ENCODE measurements at regions not wholly inside any gene's neighbourhood (a gene's known extent, or its start where the extent isn't known, plus 50 kb on each side); places are given as distances from the start of the nearest gene placed in this dataset.

- H3K36me3 ChIP-seq, result no peaks in the 10 kb centered on the region
- no peaks in the 10 kb centered on the region for H3K27me3 ChIP-seq (ENCODE audit: insufficient read depth, low read depth, severe bottlenecking)
- no peak overlapping the region for H3K27ac ChIP-seq
- peaks cover 4% of the 10 kb centered on the region for H3K9me3 ChIP-seq (ENCODE audit: severe bottlenecking)
- DNase-seq, result no peak
- TF ChIP-seq CTCF (IDR thresholded peaks at IDR 0.05; ENCODE audit: low read depth, low read length), result peak; percentile 54
- H3K4me3 ChIP-seq (ENCODE audit: low read depth, low read length), result no peak overlapping the region
Observed at GRCh38 chr5:98349251-98349989, 424.0 kb upstream of the RGMB start.

GRCh38 chr5:98349990-98350365 lies 423.5 kb upstream of the RGMB start:
- Histone ChIP-seq H3K27me3 (ENCODE audit: insufficient read depth, low read depth, severe bottlenecking) (no peaks in the 10 kb centered on the region), H3K4me3 (ENCODE audit: low read depth, low read length) (no peak overlapping the region), H3K9me3 (ENCODE audit: severe bottlenecking) (peaks cover 4% of the 10 kb centered on the region), H3K36me3 (no peaks in the 10 kb centered on the region), H3K27ac (no peak overlapping the region)
- TF ChIP-seq CTCF (IDR thresholded peaks at IDR 0.05; ENCODE audit: low read depth, low read length), result no peak
- no peak for DNase-seq

- DNase-seq, result no peak
- Histone ChIP-seq H3K9me3 (ENCODE audit: severe bottlenecking) (peaks cover 4% of the 10 kb centered on the region), H3K27me3 (ENCODE audit: insufficient read depth, low read depth, severe bottlenecking) (no peaks in the 10 kb centered on the region), H3K36me3 (no peaks in the 10 kb centered on the region), H3K4me3 (ENCODE audit: low read depth, low read length) (no peak overlapping the region), H3K27ac (no peak overlapping the region)
- TF ChIP-seq CTCF (IDR thresholded peaks at IDR 0.05; ENCODE audit: low read depth, low read length), result no peak
Observed at GRCh38 chr5:98354922-98355321, 418.5 kb upstream of the RGMB start.

GRCh38 chr5:98360548-98360947 lies 412.9 kb upstream of the RGMB start:
- Histone ChIP-seq H3K27me3 (ENCODE audit: insufficient read depth, low read depth, severe bottlenecking) (no peaks in the 10 kb centered on the region), H3K27ac (no peak overlapping the region), H3K4me3 (ENCODE audit: low read depth, low read length) (no peak overlapping the region), H3K9me3 (ENCODE audit: severe bottlenecking) (no peaks in the 10 kb centered on the region), H3K36me3 (no peaks in the 10 kb centered on the region)
- no peak for DNase-seq
- TF ChIP-seq CTCF (IDR thresholded peaks at IDR 0.05; ENCODE audit: low read depth, low read length), result no peak

GRCh38 chr5:98363157-98363556 lies 410.3 kb upstream of the RGMB start:
- no peak for DNase-seq
- TF ChIP-seq CTCF (IDR thresholded peaks at IDR 0.05; ENCODE audit: low read depth, low read length), result no peak
- Histone ChIP-seq H3K36me3 (no peaks in the 10 kb centered on the region), H3K4me3 (ENCODE audit: low read depth, low read length) (no peak overlapping the region), H3K27ac (no peak overlapping the region), H3K9me3 (ENCODE audit: severe bottlenecking) (no peaks in the 10 kb centered on the region), H3K27me3 (ENCODE audit: insufficient read depth, low read depth, severe bottlenecking) (no peaks in the 10 kb centered on the region)

- TF ChIP-seq CTCF (IDR thresholded peaks at IDR 0.05; ENCODE audit: low read depth, low read length), result no peak
- no peak for DNase-seq
- no peaks in the 10 kb centered on the region for H3K36me3 ChIP-seq
Observed at GRCh38 chr5:98364549-98364948, 408.9 kb upstream of the RGMB start.

More at GRCh38 chr5:98364549-98364948, 408.9 kb upstream of the RGMB start:
- H3K9me3 ChIP-seq (ENCODE audit: severe bottlenecking), result no peaks in the 10 kb centered on the region
- H3K27me3 ChIP-seq (ENCODE audit: insufficient read depth, low read depth, severe bottlenecking), result no peaks in the 10 kb centered on the region
- no peak overlapping the region for H3K4me3 ChIP-seq (ENCODE audit: low read depth, low read length)
- H3K27ac ChIP-seq, result no peak overlapping the region
